SK-N-SH treated with all-trans-retinoic acid at 6 μM for 48 hours (cell line): ENCODE measurements at regions not wholly inside any gene's neighbourhood (a gene's known extent, or its start where the extent isn't known, plus 50 kb on each side); places are given as distances from the start of the nearest gene placed in this dataset.

Experiments
- ARNTL ChIP-seq: fragments of 450-650 bp; formaldehyde crosslinking; IDR thresholded peaks from 2 replicates; pipeline ENCODE4 v1.5.0; 2020; ENCODE audit warnings: low read depth, mild to moderate bottlenecking, moderate library complexity, borderline replicate concordance
- ISL1 ChIP-seq: fragments of 250-450 bp; sonication (Bioruptor Pico); IDR thresholded peaks from 2 replicates; pipeline ENCODE4 v2.1.2; 2022; ENCODE audit warnings: mild to moderate bottlenecking, moderate library complexity
- OSR1 ChIP-seq: fragments of 250-450 bp; sonication (Bioruptor Pico); IDR thresholded peaks from 2 replicates; pipeline ENCODE4 v1.8.0; 2022; ENCODE audit warnings: moderate library complexity, mild to moderate bottlenecking, inconsistent platforms
- RARB ChIP-seq: fragments of 250-450 bp; sonication (Bioruptor Pico); IDR thresholded peaks from 2 replicates; pipeline ENCODE4 v1.8.0; 2021; ENCODE audit warnings: mild to moderate bottlenecking, moderate library complexity
- TOX ChIP-seq: fragments of 250-450 bp; sonication (Bioruptor Pico); IDR thresholded peaks from 2 replicates; pipeline ENCODE4 v1.8.0; 2021; ENCODE audit warnings: mild to moderate bottlenecking, moderate library complexity, borderline replicate concordance
- ZC3H10 ChIP-seq: fragments of 250-450 bp; sonication (Bioruptor Pico); IDR thresholded peaks from 2 replicates; pipeline ENCODE4 v1.5.1; 2021; ENCODE audit warnings: mild to moderate bottlenecking, moderate library complexity
- ZFP3 ChIP-seq: fragments of 250-450 bp; sonication (Bioruptor Pico); IDR thresholded peaks from 2 replicates; pipeline ENCODE4 v1.5.0; 2020; ENCODE audit warnings: mild to moderate bottlenecking, moderate library complexity
- TF ChIP-seq, protein P1 (sequence below): fragments of 250-450 bp; sonication (Bioruptor Pico); IDR thresholded peaks from 2 replicates; pipeline ENCODE4 v1.8.0; 2020; ENCODE audit warnings: mild to moderate bottlenecking, moderate library complexity, borderline replicate concordance
- TF ChIP-seq, protein P2 (sequence below): fragments of 250-450 bp; sonication (Bioruptor Pico); IDR thresholded peaks from 2 replicates; pipeline ENCODE4 v1.5.1; 2020; ENCODE audit warnings: low read depth, mild to moderate bottlenecking, moderate library complexity
- TF ChIP-seq, protein P3 (sequence below): fragments of 250-450 bp; sonication (Bioruptor Pico); IDR thresholded peaks from 2 replicates; pipeline ENCODE4 v1.5.1; 2021; ENCODE audit warnings: mild to moderate bottlenecking, moderate library complexity
- TF ChIP-seq, protein P4 (sequence below): fragments of 250-450 bp; sonication (Bioruptor Pico); IDR thresholded peaks from 2 replicates; pipeline ENCODE4 v1.8.0; 2021; ENCODE audit warnings: low read depth, mild to moderate bottlenecking, moderate library complexity, borderline replicate concordance

DNA sequence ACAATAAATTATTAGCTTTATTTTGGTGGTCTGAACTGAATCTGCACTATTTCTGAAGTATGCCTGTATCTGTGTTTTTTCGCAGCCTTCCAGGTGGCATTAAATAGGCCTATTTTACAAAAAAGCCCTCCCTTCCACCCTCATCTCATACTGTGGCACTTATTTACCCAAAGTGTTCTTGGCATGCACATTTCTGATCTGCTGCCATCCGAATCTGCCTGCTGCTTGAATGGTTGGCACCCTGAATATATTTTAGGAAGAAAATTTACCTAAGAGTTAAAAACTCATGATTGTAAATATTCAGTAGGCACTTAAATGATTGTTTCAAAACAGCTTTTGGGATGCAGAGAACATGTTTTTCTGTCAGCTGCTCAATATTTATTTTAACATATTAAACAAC lies 150.1 kb downstream of the SLC28A3 start:
- TF ChIP-seq, protein P1, sequence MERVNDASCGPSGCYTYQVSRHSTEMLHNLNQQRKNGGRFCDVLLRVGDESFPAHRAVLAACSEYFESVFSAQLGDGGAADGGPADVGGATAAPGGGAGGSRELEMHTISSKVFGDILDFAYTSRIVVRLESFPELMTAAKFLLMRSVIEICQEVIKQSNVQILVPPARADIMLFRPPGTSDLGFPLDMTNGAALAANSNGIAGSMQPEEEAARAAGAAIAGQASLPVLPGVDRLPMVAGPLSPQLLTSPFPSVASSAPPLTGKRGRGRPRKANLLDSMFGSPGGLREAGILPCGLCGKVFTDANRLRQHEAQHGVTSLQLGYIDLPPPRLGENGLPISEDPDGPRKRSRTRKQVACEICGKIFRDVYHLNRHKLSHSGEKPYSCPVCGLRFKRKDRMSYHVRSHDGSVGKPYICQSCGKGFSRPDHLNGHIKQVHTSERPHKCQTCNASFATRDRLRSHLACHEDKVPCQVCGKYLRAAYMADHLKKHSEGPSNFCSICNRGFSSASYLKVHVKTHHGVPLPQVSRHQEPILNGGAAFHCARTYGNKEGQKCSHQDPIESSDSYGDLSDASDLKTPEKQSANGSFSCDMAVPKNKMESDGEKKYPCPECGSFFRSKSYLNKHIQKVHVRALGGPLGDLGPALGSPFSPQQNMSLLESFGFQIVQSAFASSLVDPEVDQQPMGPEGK (CRISPR knock-in tag) = no peak
- TF ChIP-seq, protein P2, sequence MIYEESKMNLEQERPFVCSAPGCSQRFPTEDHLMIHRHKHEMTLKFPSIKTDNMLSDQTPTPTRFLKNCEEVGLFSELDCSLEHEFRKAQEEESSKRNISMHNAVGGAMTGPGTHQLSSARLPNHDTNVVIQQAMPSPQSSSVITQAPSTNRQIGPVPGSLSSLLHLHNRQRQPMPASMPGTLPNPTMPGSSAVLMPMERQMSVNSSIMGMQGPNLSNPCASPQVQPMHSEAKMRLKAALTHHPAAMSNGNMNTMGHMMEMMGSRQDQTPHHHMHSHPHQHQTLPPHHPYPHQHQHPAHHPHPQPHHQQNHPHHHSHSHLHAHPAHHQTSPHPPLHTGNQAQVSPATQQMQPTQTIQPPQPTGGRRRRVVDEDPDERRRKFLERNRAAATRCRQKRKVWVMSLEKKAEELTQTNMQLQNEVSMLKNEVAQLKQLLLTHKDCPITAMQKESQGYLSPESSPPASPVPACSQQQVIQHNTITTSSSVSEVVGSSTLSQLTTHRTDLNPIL (CRISPR knock-in tag) = no peak
- TF ChIP-seq ARNTL = no peak
- TF ChIP-seq ZFP3 (CRISPR knock-in tag) = no peak
- TF ChIP-seq RARB = no peak
- TF ChIP-seq TOX (CRISPR knock-in tag) = no peak
- no peak for TF ChIP-seq ISL1 (CRISPR knock-in tag)
- no peak for TF ChIP-seq ZC3H10 (CRISPR knock-in tag)
- TF ChIP-seq, protein P3, sequence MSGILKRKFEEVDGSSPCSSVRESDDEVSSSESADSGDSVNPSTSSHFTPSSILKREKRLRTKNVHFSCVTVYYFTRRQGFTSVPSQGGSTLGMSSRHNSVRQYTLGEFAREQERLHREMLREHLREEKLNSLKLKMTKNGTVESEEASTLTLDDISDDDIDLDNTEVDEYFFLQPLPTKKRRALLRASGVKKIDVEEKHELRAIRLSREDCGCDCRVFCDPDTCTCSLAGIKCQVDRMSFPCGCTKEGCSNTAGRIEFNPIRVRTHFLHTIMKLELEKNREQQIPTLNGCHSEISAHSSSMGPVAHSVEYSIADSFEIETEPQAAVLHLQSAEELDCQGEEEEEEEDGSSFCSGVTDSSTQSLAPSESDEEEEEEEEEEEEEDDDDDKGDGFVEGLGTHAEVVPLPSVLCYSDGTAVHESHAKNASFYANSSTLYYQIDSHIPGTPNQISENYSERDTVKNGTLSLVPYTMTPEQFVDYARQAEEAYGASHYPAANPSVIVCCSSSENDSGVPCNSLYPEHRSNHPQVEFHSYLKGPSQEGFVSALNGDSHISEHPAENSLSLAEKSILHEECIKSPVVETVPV (CRISPR knock-in tag) = no peak
- TF ChIP-seq, protein P4, sequence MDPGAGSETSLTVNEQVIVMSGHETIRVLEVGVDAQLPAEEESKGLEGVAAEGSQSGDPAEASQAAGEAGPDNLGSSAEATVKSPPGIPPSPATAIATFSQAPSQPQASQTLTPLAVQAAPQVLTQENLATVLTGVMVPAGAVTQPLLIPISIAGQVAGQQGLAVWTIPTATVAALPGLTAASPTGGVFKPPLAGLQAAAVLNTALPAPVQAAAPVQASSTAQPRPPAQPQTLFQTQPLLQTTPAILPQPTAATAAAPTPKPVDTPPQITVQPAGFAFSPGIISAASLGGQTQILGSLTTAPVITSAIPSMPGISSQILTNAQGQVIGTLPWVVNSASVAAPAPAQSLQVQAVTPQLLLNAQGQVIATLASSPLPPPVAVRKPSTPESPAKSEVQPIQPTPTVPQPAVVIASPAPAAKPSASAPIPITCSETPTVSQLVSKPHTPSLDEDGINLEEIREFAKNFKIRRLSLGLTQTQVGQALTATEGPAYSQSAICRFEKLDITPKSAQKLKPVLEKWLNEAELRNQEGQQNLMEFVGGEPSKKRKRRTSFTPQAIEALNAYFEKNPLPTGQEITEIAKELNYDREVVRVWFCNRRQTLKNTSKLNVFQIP (CRISPR knock-in tag) = no peak
- TF ChIP-seq OSR1 (CRISPR knock-in tag) = no peak
